GM12878 (cell line): ENCODE measurements at regions not wholly inside any gene's neighbourhood (a gene's known extent, or its start where the extent isn't known, plus 50 kb on each side); places are given as distances from the start of the nearest gene placed in this dataset.

ENCODE experiments used
- ATF7 ChIP-seq: fragments of 450-650 bp; IDR thresholded peaks from 2 replicates; pipeline ENCODE4 v1.6.1; 2016; ENCODE audit warnings: low read depth, mild to moderate bottlenecking
- BCL11A ChIP-seq: IDR thresholded peaks from 2 replicates; pipeline ENCODE4 v1.6.1; 2011; ENCODE audit warnings: low read depth, low read length
- BCL3 ChIP-seq: IDR thresholded peaks from 2 replicates; pipeline ENCODE4 v1.6.1; 2011; ENCODE audit warnings: borderline replicate concordance, low read depth, mild to moderate bottlenecking, moderate library complexity, low read length; ENCODE audit not compliant: insufficient read depth, poor library complexity, severe bottlenecking
- BRCA1 ChIP-seq: IDR thresholded peaks from 2 replicates; pipeline ENCODE4 v1.6.1; 2011; ENCODE audit warnings: low read depth, low read length, improper control_type of control experiment
- CTCF ChIP-seq, 3 experiments: IDR thresholded peaks in 2 of 3; conservative IDR thresholded peaks in 1 of 3; 2 replicates each; pipeline ENCODE4 v1.5.1; 2011; ENCODE audit warnings: low read depth in 3 of 3, low read length in 3 of 3, mild to moderate bottlenecking in 3 of 3, control low read depth in 2 of 3, moderate library complexity in 2 of 3, inconsistent platforms in 1 of 3, mixed read lengths in 1 of 3; ENCODE audit not compliant: control insufficient read depth in 2 of 3, insufficient read depth in 1 of 3; ENCODE audit errors: extremely low read depth in 1 of 3
- EP300 ChIP-seq, 2 experiments: fragments of 150-350 bp in 1 of 2; IDR thresholded peaks; 2 replicates each; pipeline ENCODE4 v1.6.1; 2011 to 2012; ENCODE audit warnings: low read depth in 2 of 2, low read length in 2 of 2, borderline replicate concordance in 1 of 2, improper control_type of control experiment in 1 of 2, inconsistent platforms in 1 of 2; ENCODE audit not compliant: control insufficient read depth in 1 of 2
- POLR2A ChIP-seq: IDR thresholded peaks from 2 replicates; pipeline ENCODE4 v1.6.1; 2011; ENCODE audit warnings: low read depth, mild to moderate bottlenecking, low read length
- RELA ChIP-seq: fragments of 450-650 bp; IDR thresholded peaks from 2 replicates; pipeline ENCODE4 v1.8.0; 2014; ENCODE audit warnings: borderline replicate concordance; ENCODE audit not compliant: partially characterized antibody
- STAT3 ChIP-seq: IDR thresholded peaks from 2 replicates; pipeline ENCODE4 v1.6.1; 2011; ENCODE audit warnings: low read depth, low read length, improper control_type of control experiment
- USF1 ChIP-seq: IDR thresholded peaks from 2 replicates; pipeline ENCODE4 v1.6.1; 2011; ENCODE audit warnings: borderline replicate concordance, low read depth, mild to moderate bottlenecking, moderate library complexity, mixed read lengths, low read length; ENCODE audit not compliant: insufficient read depth; ENCODE audit errors: extremely low read length

GRCh38 chr19:32266460-32266859 is 79.0 kb upstream of the ZNF507 start:
- TF ChIP-seq BCL11A = no peak
- no peak for TF ChIP-seq POLR2A
- TF ChIP-seq RELA = no peak
- no peak for TF ChIP-seq CTCF (IDR thresholded peaks at IDR 0.05 in 2 of 3, conservative IDR thresholded peaks at IDR 0.05 in 1 of 3; ENCODE audit: control insufficient read depth in 2 of 3, extremely low read depth in 1 of 3, insufficient read depth in 1 of 3, low read depth in 3 of 3, low read length in 3 of 3)
- no peak for TF ChIP-seq BCL3
- TF ChIP-seq USF1 = no peak
- no peak for TF ChIP-seq ATF7
- TF ChIP-seq STAT3 = no peak
- TF ChIP-seq EP300 (IDR thresholded peaks at IDR 0.05; ENCODE audit: borderline replicate concordance in 1 of 2, control insufficient read depth in 1 of 2, low read depth in 2 of 2, low read length in 2 of 2) = no peak
- TF ChIP-seq BRCA1 = no peak
